Upper lobe of left lung (tissue), 4 donors: ENCODE measurements at regions not wholly inside any gene's neighbourhood (a gene's known extent, or its start where the extent isn't known, plus 50 kb on each side); places are given as distances from the start of the nearest gene placed in this dataset.

ENCODE experiments used
- POLR2A ChIP-seq, 4 donors: fragments of 450-650 bp; IDR thresholded peaks; one replicate each; pipeline ENCODE4 v1.5.1; 2016 to 2017; ENCODE audit warnings: antibody characterized with exemption in 4 of 4, mild to moderate bottlenecking in 2 of 4
- POLR2AphosphoS5 ChIP-seq, 2 donors: sonication (generic); formaldehyde crosslinking; IDR thresholded peaks; one replicate each; pipeline ENCODE4 v1.5.1; 2017; ENCODE audit warnings: antibody characterized with exemption in 2 of 2
- TF ChIP-seq, protein P1 (sequence below), 6 experiments: fragments of 450-650 bp in 4 of 6; fragments of 200-600 bp in 2 of 6; sonication (generic) in 2 of 6; IDR thresholded peaks; one replicate each; pipeline ENCODE4 v1.5.1; 2016 to 2019; ENCODE audit warnings: antibody characterized with exemption in 6 of 6

DNA sequence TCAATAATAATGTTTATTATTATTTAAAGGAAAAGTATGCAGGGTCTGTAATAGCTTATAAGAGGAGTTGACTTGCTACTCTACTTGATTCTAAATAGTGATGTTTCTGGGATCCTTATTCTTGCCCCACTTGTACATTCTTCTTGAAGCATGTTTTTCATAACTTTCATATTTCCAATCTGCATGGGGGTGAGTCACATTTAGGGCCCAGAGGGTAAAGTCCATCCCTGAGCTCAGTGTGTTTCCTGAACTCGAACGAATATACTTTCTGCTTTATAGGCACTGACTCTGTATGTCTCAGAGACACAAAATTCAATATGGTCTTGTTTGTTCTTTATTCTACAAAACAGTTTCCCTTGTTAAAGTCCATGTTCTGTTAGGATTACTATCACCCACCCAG lies 61.0 kb upstream of the SMIM30 start:
- no peak for TF ChIP-seq POLR2A (IDR thresholded peaks at IDR 0.05)
- TF ChIP-seq, protein P1, sequence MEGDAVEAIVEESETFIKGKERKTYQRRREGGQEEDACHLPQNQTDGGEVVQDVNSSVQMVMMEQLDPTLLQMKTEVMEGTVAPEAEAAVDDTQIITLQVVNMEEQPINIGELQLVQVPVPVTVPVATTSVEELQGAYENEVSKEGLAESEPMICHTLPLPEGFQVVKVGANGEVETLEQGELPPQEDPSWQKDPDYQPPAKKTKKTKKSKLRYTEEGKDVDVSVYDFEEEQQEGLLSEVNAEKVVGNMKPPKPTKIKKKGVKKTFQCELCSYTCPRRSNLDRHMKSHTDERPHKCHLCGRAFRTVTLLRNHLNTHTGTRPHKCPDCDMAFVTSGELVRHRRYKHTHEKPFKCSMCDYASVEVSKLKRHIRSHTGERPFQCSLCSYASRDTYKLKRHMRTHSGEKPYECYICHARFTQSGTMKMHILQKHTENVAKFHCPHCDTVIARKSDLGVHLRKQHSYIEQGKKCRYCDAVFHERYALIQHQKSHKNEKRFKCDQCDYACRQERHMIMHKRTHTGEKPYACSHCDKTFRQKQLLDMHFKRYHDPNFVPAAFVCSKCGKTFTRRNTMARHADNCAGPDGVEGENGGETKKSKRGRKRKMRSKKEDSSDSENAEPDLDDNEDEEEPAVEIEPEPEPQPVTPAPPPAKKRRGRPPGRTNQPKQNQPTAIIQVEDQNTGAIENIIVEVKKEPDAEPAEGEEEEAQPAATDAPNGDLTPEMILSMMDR (IDR thresholded peaks at IDR 0.05): no peak
- TF ChIP-seq POLR2AphosphoS5 (IDR thresholded peaks at IDR 0.05): no peak
